Stimulated activated CD4-positive, alpha-beta T cell treated with anti-CD3 and anti-CD28 coated beads, TNF-alpha, amount 100 ng/mL, for 48 hours (primary cell): ENCODE measurements at regions not wholly inside any gene's neighbourhood (a gene's known extent, or its start where the extent isn't known, plus 50 kb on each side); places are given as distances from the start of the nearest gene placed in this dataset.

ENCODE experiments used
- DNase-seq, 3 donors: peaks; one replicate each; pipeline ENCODE4 v3.0.0-alpha.2; 2020; ENCODE audit warnings: low read depth in 3 of 3

DNA sequence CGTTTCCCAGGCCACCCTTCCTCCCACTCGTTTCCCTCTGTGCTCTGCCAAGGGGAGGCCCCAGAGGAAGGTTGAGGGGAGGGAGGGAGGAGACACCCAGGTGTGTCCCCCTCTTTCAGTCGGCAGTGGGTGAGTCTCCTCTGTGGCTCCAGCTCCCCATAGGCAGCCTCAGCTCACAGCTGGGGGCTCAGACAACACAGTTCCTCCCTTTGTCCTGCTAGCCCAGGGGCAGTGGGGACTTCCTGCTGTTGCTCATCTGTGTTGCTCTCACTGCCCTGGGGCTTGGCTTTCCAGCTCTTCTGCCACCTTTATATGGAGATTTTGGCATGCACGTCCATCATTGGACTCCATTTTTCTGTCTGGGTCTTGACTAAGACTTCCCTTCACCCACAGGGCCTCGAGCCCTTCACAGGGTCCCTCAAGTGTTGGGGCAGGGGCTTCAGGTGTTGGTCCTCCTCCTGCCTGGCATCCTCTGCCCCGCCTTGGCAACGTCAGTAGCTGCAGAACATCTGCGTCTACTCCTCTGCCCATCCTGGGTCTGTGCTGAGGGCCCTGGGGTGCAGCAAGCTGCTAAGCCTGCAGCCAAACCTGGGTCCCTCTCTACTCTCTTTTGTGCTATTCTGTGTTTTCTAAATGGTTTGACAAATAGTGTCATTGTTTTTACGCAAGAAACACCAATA, 190.6 kb upstream of the PMEPA1 start:
- no peak for DNase-seq

- no peak for DNase-seq
These were observed 189.7 kb upstream of the PMEPA1 start for GRCh38 chr20:57899554-57899953.

DNA sequence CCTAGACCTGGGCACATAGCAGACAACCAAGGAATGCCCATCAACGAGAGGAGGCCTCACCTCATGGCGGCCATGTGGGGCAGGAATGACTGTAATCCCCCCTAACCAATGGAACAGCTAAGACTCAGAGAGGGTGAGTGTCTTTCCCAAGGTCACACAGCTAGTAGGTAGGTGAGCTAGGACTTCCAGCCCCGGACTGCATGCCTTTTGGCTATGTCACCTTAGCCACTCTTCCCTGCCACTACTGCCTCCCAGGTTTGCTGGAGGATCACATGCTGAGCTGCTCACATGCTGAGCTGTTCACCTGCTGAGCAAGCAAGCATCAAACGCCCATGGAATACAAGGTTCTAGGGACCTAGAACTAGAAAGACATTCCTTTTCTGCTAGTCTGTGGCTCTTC, 188.5 kb upstream of the PMEPA1 start:
- DNase-seq: no peak

- no peak for DNase-seq
These were observed 188.1 kb upstream of the PMEPA1 start for GRCh38 chr20:57897891-57898290.

DNA sequence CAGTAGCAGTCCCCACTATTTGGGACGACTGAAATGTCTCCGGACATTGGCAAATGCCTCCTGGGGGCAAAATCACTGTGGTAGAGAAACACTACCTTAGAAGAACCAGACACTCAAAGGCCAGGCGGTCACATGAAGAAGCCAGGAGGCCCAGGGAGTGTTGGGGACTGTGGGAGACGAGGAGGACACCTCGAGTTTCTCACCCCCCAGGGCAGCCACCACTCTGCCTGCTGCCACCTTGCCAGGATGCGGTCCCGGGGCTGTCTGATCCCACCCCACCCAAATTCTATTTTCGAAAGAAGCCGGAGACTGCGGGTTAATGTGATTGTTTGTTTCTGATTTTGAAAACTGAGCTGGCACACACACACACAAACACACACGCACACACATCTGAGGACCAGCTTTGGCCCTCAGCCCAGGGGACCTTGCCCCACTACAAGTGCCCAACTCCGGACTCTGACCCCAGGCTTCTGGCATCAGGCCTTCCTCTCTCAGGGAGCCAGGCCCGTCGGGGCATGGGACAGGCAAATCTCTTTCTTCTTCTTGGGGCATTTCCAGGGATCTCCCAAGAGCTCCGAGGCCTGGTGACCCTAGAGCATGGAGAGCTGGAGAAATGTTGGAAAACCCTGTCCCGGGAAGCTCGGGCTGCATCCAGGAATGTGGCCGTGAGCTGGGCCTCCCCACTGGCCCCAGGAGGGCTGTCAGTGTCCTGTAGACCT, 187.5 kb upstream of the PMEPA1 start:
- DNase-seq: no peak

- DNase-seq: no peak
These were observed 186.7 kb upstream of the PMEPA1 start for GRCh38 chr20:57896563-57896962.

DNA sequence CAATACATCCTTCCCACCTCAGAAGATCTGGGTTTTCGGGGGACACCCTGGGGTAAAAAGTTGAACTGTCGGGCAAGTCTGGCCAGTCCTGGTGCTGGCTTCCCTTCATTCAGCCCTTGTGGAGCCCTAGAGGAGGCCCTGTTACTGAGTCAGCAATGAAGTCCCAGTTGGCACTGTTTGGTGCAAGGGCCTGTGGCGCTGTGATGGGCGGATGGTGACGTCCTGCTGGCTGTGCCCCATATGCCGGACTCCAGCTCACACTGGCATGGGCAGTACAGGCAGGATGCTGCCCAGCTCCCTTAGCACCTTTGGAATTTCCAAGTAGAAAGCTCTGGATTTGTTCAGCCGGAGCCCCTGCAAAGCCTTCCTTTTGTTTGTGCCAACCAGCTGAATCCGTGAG, 186.2 kb upstream of the PMEPA1 start:
- no peak for DNase-seq

- DNase-seq: no peak
These were observed 185.5 kb upstream of the PMEPA1 start for GRCh38 chr20:57895161-57895855.

GRCh38 chr20:57894522-57894921, 184.7 kb upstream of the PMEPA1 start:
- DNase-seq: no peak

- no peak for DNase-seq
These were observed 184.3 kb upstream of the PMEPA1 start for GRCh38 chr20:57894096-57894495.

DNA sequence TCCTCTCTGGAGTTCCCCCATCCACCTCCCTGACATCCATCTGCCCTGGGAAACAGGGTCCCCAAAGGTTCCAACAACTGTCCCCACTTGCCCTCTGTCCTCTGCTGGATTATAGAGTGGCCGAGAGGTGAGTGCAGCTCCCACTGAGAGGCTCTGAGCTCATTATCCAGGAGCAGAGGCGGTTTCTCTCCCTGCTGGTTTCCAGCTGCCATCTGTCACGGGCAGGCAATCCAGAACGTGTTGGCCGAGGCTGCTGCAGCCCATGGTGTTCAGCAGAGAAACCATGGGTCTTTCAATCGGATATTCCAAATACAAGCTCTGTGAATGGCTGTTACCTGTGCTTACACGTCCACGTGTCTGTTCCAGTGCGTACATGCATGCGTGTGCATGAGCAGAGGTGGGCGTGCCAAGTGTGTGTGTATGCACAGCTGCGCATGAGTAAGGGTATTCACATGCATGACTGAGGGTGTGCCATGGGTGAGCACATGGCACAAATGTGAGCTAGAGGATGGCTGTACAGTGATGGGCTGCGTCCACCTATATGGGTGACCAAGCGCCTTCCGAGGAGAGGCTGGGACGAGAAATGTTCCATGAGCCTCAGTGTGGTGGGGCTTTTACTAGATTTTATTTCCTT, 183.7 kb upstream of the PMEPA1 start:
- DNase-seq: no peak

DNA sequence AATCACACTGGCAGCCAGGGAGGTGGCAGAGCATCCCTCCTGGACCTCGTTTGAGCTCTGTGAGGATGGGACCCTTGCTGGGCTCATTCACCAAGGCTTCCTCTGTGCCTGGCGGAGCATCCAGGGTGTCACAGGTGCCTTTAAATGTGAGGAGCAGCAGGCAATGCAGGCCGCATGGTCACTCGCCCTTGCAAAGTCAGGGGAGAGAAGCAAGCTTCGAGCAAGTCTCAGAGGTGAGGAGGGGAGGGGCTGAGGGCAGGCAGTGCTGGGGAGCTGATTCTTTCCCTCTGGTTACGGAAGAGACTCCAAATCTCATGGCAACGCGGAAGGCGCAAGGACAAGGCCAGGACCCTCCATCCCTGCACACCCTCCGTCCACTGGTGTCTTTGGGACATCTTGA, 182.7 kb upstream of the PMEPA1 start:
- no peak for DNase-seq

GRCh38 chr20:57891014-57891413, 181.2 kb upstream of the PMEPA1 start:
- DNase-seq: no peak

GRCh38 chr20:57890202-57890800, 180.5 kb upstream of the PMEPA1 start:
- no peak for DNase-seq

GRCh38 chr20:57888591-57888990, 178.8 kb upstream of the PMEPA1 start:
- no peak for DNase-seq

DNA sequence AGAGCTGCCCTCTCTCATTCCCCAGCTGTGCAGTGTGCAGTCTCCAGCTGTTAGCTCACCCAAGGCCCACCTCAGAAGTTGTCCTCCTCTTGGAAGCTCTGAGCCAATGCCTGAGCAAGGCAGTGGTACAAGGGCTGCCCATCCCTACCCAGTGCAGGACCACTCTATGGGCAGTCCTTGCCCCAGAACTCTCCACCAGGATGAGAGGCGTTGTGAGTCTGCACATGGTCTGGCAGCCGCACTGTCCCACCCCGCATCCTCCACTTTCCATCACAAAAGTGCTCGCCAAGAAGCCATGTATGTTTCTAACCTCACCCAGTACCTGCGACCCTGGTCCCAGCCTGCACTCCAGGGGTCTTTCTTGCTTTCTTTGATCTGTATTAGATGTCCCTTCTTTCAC, 175.1 kb upstream of the PMEPA1 start:
- no peak for DNase-seq

DNA sequence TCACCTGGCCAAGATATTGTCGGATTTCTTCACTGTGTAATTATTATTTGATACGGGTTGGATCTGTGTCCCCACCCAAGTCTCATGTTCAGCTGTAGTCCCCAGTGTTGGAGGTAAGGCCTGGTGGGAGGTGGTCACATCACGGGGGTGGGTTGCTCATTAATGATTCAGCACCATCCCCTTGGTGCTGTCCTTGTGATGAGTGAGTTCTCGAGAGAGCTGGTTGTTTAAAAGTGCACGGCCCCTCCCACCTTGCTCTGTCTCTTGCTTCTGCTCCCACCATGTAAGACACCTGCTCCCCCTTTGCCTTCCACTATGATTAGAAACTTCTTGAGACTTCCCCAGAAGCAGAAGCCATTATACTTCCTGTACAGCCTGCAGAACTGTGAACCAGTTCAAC, 173.9 kb upstream of the PMEPA1 start:
- DNase-seq: no peak

- DNase-seq: no peak
These were observed 173.4 kb upstream of the PMEPA1 start for GRCh38 chr20:57883224-57883623.

DNA sequence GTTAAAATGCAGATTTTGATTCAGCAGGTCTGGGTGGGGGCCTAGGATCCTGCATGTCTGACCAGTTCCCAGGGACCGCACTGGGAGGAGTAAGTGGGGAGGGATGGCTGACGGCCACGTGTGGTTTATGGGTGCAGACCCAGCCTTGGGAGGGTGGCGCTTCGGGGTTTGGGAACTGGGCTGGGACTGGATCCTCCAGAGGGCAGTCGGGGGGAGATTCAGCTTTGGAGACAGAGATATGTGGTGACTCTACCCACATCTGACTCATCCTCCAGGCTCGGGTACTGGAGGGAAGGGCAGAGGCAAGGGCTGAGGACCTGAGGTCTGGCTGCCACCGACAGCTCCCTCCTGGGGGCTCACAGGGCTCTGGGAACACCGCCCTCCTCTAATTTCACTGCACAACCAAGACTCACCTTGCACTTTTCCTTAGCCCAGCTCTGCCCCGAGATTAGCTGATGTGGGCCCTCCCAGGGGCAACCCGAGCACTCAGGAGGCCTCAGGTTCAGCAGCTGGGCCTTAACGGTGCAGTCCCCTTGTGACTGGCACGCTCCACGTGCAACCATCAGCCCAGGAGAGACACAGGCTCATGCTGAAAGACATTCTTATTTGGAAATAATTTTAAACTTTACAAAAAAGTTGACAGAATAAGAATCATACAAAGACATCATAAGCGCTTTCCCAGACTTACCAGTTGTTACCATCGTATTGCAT, 172.8 kb upstream of the PMEPA1 start:
- DNase-seq: no peak

DNA sequence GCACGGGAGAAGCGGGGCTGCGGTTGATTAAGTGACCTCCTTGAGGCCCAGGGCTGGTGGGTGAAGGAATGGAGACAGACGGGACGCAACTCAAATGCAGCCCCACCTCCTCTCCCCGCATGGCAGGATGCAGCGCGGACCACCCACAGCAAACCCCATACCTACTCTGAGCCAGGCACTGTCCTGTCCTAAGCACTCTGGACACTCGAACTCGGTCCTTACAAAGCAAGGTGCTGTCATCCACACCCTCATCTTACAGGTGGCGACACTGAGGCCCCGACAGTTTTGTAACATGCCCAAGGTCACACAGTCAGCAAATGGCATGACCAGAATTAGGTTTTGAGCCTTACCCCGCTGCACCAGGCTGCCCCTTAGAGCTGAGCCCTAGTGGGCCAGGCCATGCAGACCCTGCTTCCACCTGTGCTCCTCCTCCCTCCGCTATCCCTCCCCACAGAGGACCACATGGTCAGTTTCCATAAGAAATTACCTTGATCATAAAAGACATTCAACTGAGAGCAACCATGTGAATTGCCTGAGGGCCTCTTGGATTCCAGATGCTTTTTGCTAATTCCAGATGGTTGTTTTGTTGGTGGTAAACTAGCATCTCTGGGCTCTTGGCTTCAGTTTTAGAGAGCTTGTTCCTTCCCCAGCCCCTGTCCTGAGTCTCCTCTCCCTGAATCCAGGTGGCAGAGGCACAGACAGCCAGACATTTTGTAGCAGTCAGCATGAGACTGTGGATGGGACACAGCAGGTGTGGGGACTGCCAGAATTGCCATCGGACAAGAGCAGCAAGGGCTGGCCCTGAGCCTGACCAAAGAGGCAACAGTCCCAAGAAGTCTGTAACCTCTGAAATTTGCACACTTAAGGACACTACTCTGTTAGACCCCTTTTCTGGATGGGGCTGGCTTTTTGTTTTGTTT, 171.9 kb upstream of the PMEPA1 start:
- DNase-seq: no peak

DNA sequence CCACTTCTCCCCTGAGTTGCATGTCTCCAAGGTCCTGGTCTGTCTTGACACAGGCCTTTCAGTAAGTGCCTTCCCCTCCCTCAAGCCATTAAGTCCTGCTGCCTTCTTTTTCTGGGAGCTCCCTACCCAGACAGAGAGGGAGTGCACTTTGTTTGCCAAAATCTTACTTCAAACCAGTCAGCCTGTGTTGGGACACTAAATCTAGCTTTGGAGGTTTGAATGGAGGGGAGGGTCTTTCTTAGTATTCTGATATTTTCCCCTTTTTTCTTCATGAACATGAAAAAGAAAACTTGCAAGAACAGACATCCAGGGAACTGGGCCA, 170.7 kb upstream of the PMEPA1 start:
- DNase-seq: no peak
